DND-41 (cell line): ENCODE measurements at regions not wholly inside any gene's neighbourhood (a gene's known extent, or its start where the extent isn't known, plus 50 kb on each side); places are given as distances from the start of the nearest gene placed in this dataset.

ENCODE experiments used
- ATAC-seq: fragments of 200-7000 bp; cut with Tn5 transposase; 3 replicates; pipeline ENCODE4 v1.9.1; 2021; ENCODE audit warnings: low read depth; ENCODE audit not compliant: insufficient read depth
- DNase-seq: peaks from one replicate; pipeline ENCODE4 v3.0.0-alpha.2; 2020
- H2AFZ ChIP-seq: 2 replicates; pipeline ENCODE4 v1.6.0; 2012; ENCODE audit warnings: low read depth, low read length
- H3K27ac ChIP-seq: 2 replicates; pipeline ENCODE4 v1.5.1; 2012; ENCODE audit warnings: low read length, inconsistent platforms
- H3K27me3 ChIP-seq: fragments of 200-600 bp; sonication (generic); 2 replicates; pipeline ENCODE4 v1.6.0; 2012; ENCODE audit warnings: low read length, mild to moderate bottlenecking, inconsistent platforms; ENCODE audit not compliant: insufficient read depth, poor library complexity
- H3K36me3 ChIP-seq: 2 replicates; pipeline ENCODE4 v1.5.1; 2012; ENCODE audit warnings: low read length, inconsistent platforms; ENCODE audit not compliant: insufficient read depth
- H3K4me1 ChIP-seq: 2 replicates; pipeline ENCODE4 v1.5.1; 2012; ENCODE audit warnings: mild to moderate bottlenecking, low read length; ENCODE audit not compliant: insufficient read depth
- H3K4me2 ChIP-seq: 2 replicates; pipeline ENCODE4 v1.6.0; 2012; ENCODE audit warnings: mild to moderate bottlenecking, moderate library complexity, low read length, inconsistent platforms; ENCODE audit not compliant: insufficient read depth
- H3K4me3 ChIP-seq, 2 experiments: fragments of 200-600 bp in 1 of 2; shearing (Covaris generic) in 1 of 2; 2 replicates each; pipeline ENCODE4 v1.5.1; 2012 to 2016; ENCODE audit warnings: inconsistent platforms in 2 of 2, low read length in 2 of 2, mild to moderate bottlenecking in 2 of 2, low read depth in 1 of 2, moderate library complexity in 1 of 2
- H3K79me2 ChIP-seq: 2 replicates; pipeline ENCODE4 v1.6.0; 2012; ENCODE audit warnings: low read length, inconsistent platforms; ENCODE audit not compliant: insufficient read depth
- H3K9ac ChIP-seq: 2 replicates; pipeline ENCODE4 v1.6.0; 2012; ENCODE audit warnings: low read depth, mild to moderate bottlenecking, inconsistent platforms, low read length, moderate library complexity
- H3K9me3 ChIP-seq: 2 replicates; pipeline ENCODE4 v1.5.1; 2012; ENCODE audit warnings: low read length, moderate library complexity, mild to moderate bottlenecking, inconsistent platforms; ENCODE audit not compliant: insufficient read depth, severe bottlenecking
- H4K20me1 ChIP-seq: 2 replicates; pipeline ENCODE4 v1.6.0; 2012; ENCODE audit warnings: low read length; ENCODE audit not compliant: insufficient read depth
- EZH2 ChIP-seq: IDR thresholded peaks from 3 replicates; pipeline ENCODE4 v1.6.1; 2012; ENCODE audit warnings: borderline replicate concordance, low read depth, mild to moderate bottlenecking, moderate library complexity, low read length, inconsistent platforms; ENCODE audit not compliant: severe bottlenecking
- TF ChIP-seq, protein P1 (sequence below): IDR thresholded peaks from 2 replicates; pipeline ENCODE4 v1.5.1; 2012; ENCODE audit warnings: borderline replicate concordance, low read length, moderate library complexity, mild to moderate bottlenecking; ENCODE audit not compliant: poor library complexity, severe bottlenecking; ENCODE audit errors: extremely low read depth

- Histone ChIP-seq H3K27me3 (no peaks in the 10 kb centered on the region), H3K4me3 (no peak overlapping the region), H3K36me3 (no peaks in the 10 kb centered on the region), H3K4me1 (no peaks in the 10 kb centered on the region), H3K4me2 (no peak overlapping the region), H4K20me1 (no peaks in the 10 kb centered on the region), H3K9me3 (peaks cover 11% of the 10 kb centered on the region), H3K79me2 (no peaks in the 10 kb centered on the region), H3K27ac (no peak overlapping the region), H3K9ac (no peak overlapping the region), H2AFZ (no peak overlapping the region)
- DNase-seq (no peak), ATAC-seq (no peak)
- TF ChIP-seq, protein P1, sequence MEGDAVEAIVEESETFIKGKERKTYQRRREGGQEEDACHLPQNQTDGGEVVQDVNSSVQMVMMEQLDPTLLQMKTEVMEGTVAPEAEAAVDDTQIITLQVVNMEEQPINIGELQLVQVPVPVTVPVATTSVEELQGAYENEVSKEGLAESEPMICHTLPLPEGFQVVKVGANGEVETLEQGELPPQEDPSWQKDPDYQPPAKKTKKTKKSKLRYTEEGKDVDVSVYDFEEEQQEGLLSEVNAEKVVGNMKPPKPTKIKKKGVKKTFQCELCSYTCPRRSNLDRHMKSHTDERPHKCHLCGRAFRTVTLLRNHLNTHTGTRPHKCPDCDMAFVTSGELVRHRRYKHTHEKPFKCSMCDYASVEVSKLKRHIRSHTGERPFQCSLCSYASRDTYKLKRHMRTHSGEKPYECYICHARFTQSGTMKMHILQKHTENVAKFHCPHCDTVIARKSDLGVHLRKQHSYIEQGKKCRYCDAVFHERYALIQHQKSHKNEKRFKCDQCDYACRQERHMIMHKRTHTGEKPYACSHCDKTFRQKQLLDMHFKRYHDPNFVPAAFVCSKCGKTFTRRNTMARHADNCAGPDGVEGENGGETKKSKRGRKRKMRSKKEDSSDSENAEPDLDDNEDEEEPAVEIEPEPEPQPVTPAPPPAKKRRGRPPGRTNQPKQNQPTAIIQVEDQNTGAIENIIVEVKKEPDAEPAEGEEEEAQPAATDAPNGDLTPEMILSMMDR, result no peak
- TF ChIP-seq EZH2, result no peak
Measured at GRCh38 chr20:11651138-11651537, 266.6 kb upstream of the BTBD3 start.

- H3K4me1 ChIP-seq, result no peaks in the 10 kb centered on the region
- H3K9me3 ChIP-seq, result peaks cover 11% of the 10 kb centered on the region
- H3K79me2 ChIP-seq, result no peaks in the 10 kb centered on the region
- ATAC-seq (no peak), DNase-seq (no peak)
- TF ChIP-seq EZH2, result no peak
- TF ChIP-seq, protein P1, result no peak
- no peak overlapping the region for H2AFZ ChIP-seq
- H3K27ac ChIP-seq, result no peak overlapping the region
- H3K4me2 ChIP-seq, result no peak overlapping the region
- no peaks in the 10 kb centered on the region for H4K20me1 ChIP-seq
- H3K36me3 ChIP-seq, result no peaks in the 10 kb centered on the region
- H3K4me3 ChIP-seq, result no peak overlapping the region
- no peaks in the 10 kb centered on the region for H3K27me3 ChIP-seq
- no peak overlapping the region for H3K9ac ChIP-seq
Measured at GRCh38 chr20:11651647-11652046, 266.0 kb upstream of the BTBD3 start.

GRCh38 chr20:11652128-11652527 lies 265.6 kb upstream of the BTBD3 start:
- no peak for DNase-seq

More at GRCh38 chr20:11652128-11652527, 265.6 kb upstream of the BTBD3 start:
- Histone ChIP-seq H3K9me3 (peaks cover 7% of the 10 kb centered on the region), H3K9ac (no peak overlapping the region), H2AFZ (no peak overlapping the region), H3K36me3 (no peaks in the 10 kb centered on the region), H4K20me1 (no peaks in the 10 kb centered on the region), H3K4me1 (no peaks in the 10 kb centered on the region), H3K4me3 (no peak overlapping the region), H3K27me3 (no peaks in the 10 kb centered on the region), H3K27ac (no peak overlapping the region), H3K4me2 (no peak overlapping the region), H3K79me2 (no peaks in the 10 kb centered on the region)
- TF ChIP-seq EZH2, result no peak
- TF ChIP-seq, protein P1, result no peak
- ATAC-seq, result no peak
